NCI-H748 (cell line): ENCODE measurements at regions not wholly inside any gene's neighbourhood (a gene's known extent, or its start where the extent isn't known, plus 50 kb on each side); places are given as distances from the start of the nearest gene placed in this dataset.

Experiments used
- DNase-seq: peaks from one replicate; lab custom pipeline; 2025; ENCODE audit not compliant: unreplicated experiment; lab: John Stamatoyannopoulos, UW

DNA sequence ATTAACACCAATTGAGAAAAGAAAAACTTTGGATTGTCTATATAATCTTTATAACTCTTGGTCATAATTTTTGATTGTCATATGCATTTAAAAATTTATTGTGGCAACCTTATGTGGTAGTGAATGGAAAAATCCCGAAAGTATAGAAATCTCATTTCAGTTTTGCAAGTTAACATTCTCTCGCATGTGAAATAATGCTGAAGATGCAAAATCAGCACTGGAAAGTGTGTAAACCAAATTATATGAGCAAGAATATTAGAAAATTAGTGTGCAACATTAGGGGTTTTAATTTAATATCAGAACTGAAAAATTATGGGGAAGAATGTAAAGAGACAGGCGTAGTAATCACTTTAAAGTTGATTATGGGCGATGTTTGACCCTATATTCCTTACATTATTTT is 1472.8 kb downstream of the PCDH7 start:
- no peak for DNase-seq

DNA sequence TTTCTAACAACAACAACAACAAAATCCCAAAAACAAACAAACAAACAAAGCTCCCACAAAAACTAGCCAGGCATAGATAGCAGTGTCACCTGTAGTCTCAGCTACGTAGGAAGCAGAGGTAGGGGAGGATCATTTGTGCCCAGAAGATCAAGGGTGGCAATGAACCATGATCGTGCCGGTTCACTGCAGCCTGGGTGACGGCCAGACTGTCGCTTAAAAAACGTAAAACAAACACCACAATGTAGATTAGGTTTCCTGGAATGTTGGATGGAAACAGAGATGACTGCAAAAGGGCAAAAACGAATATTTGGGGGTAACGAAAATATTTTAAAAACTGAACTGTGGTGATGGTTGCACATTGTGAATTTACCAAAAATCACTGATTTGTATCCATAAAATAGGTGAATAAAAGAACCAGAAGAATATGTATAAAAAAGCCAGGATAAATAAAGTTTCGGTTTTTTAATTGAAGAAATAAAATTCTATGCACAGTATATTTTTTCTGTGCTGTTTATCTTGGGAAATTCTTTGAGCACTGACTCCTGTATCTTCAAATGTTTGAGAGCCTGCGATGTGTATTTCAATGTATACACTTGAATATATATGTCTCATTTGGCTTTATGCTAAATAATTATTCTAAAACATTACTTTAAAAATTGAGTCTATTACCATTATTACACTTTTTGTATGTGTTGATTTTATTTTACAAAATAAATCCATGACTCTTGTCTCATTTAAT is 1477.0 kb downstream of the PCDH7 start:
- DNase-seq: no peak

DNA sequence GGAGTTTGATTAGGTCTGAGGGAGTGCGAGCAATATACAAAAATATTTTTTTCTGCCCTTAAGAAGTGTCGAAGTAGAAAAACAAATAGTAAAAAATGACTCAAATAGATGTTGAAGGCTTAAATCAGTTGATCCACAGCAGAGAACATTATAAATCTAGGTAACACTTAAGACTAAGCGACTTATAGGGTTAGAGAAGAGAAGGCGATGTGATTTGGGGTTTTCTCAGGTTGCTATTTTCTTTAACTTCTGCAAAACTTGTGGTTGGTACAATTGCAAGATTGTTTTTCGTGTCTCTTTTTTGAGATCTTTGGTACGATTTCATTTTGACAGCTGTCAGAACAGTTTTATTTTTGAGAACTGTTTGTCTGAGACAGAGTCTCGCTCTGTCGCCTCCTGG is 1479.5 kb downstream of the PCDH7 start:
- no peak for DNase-seq

GRCh38 chr4:32203340-32203739 is 1483.2 kb downstream of the PCDH7 start:
- no peak for DNase-seq

GRCh38 chr4:32206756-32207155 is 1486.6 kb downstream of the PCDH7 start:
- DNase-seq: no peak

- DNase-seq: no peak
Measured at GRCh38 chr4:32207456-32207855, 1487.3 kb downstream of the PCDH7 start.

DNA sequence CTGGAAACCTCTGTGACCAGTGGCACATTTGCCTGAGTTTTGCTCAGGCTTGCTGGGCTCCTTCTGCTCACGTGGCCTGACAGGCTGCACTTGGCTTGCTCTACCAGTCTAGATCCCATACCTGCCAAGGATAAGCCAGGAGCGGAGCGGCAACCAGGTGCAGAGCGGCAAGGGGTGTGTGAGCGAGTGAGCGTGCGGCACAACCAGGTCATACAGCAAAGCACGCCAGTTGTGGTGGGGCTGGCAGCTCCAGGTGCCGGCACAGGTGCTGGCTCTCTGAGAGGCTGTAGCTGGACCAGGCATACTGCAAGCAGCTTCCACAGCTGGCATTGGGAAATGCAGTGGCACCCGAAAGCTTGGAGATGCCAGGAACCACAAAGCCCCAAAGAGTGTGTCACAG is 1495.1 kb downstream of the PCDH7 start:
- DNase-seq: no peak

GRCh38 chr4:32216502-32216901 is 1496.3 kb downstream of the PCDH7 start:
- no peak for DNase-seq

DNA sequence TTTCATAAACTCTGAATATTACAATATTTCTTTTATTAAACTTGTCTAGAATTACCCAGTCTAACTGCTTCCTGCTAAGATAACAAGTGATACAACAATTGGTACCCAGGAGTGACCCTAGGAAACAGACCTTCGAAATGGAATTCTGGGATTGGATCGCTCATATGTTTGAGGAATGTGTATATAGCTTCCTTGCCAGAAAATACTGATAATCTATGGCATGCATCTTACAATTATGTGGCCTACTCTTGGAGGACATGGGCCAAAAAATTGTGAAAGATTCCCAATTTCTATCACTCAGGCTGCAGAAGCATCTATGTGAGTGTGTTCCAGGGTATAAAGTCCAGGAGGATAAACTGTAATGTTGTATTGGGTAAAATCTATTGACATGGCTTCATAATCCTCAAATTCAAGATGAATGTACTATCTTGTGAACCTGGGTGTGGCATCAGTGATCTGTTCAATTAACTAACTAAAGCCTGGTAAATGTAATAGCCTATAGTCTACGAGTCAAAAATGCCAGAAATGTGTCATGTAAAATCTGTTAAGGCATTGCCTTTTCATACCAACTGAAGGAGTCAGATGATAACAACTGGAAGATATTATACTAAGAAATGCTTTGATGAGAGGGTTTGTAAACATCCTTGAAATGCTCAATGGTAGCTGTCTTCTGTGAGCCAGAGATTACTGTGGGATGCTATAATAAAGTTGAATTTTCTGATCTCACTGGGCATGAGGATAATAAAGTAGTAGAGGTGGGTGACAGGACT is 1499.3 kb downstream of the PCDH7 start:
- no peak for DNase-seq

- no peak for DNase-seq
Measured at GRCh38 chr4:32226204-32226603, 1506.0 kb downstream of the PCDH7 start.

DNA sequence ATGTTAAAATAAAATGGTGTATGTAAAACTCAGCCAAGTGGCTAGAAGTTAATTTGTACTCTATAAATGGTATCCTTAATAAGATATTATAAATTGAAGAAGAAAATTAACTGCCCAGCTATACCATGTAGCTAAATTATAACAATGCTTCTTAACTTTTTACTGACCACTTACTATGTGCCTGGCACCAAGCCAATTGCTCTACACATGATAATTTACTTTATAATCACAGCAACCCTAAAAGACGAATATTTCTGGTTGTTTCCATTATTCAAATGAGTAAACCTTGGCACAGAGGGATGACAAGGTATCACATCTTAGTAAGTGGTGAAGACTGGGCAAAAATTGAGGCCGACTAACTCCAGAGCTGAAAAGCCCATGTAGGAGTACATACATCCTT is 1506.6 kb downstream of the PCDH7 start:
- no peak for DNase-seq

- DNase-seq: no peak
Measured at GRCh38 chr4:32243926-32244325, 1523.8 kb downstream of the PCDH7 start.

- DNase-seq: no peak
Measured at GRCh38 chr4:32249040-32249439, 1528.9 kb downstream of the PCDH7 start.

DNA sequence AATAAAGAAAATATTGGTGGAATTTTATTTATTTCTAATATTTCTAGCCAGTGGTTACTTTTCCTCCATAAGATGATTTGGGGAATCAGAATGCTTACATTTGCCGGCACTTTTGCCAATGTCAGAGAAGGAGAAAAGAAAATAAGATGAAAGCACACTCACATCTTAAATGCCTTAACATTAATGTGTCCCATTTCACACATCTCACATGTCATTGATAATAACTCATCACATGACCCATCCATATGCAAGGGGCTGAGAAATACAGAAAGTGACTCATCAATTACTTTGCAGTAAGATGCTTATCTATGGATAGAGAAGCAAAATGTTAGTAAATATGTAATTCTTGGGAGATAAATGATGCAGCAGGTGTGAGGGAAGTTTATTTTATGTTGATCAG is 1531.0 kb downstream of the PCDH7 start:
- DNase-seq: no peak

GRCh38 chr4:32251926-32252325 is 1531.8 kb downstream of the PCDH7 start:
- DNase-seq: no peak

- DNase-seq: no peak
Measured at GRCh38 chr4:32254216-32254615, 1534.0 kb downstream of the PCDH7 start.

DNA sequence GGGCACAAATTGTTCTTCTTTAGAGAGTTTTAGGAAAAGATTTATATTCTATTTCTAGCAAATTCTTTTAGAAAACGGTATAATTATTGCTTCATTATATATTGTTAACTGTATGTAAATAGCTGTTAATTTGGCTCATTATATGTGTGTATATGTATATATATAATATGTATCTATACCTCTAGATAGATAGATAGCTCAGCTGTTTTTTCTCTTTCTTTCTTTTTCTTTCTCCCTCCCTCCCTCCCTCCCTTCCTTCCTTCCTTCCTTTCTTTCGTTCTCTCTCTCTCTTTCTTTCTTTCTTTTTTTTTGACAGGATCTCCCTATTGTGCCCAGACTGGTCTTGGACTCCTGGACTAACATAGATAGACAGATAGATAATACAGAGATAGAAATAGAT is 1538.8 kb downstream of the PCDH7 start:
- no peak for DNase-seq

- DNase-seq: no peak
Measured at GRCh38 chr4:32261196-32261595, 1541.0 kb downstream of the PCDH7 start.

GRCh38 chr4:32268863-32269262 is 1548.7 kb downstream of the PCDH7 start:
- no peak for DNase-seq

- no peak for DNase-seq
Measured at GRCh38 chr4:32290102-32290501, 1569.9 kb downstream of the PCDH7 start.

DNA sequence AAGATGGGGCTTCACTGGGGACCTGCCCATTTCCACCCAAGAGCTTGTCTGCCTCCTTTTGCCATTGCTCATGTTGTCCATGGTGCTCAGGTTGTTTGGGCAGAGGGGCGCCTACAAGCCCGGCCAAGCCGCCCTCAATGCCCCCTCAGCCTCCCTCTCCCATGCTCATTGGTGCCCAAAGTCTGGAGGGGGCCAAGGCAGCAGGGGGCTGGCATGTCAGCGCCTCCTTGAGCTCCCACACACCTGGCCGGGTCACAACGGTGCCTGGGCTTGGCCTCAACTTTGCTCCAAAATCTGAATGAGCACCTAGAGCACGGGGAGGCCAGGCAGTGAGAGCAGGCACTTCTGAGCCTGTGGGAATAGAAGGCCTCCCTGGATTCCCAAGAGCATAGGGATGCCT is 1598.8 kb downstream of the PCDH7 start:
- DNase-seq: no peak

- DNase-seq: no peak
Measured at GRCh38 chr4:32321421-32321820, 1601.3 kb downstream of the PCDH7 start.

- DNase-seq: no peak
Measured at GRCh38 chr4:32334759-32335158, 1614.6 kb downstream of the PCDH7 start.
